ENCODE measurements at regions not wholly inside any gene's neighbourhood (a gene's known extent, or its start where the extent isn't known, plus 50 kb on each side); places are given as distances from the start of the nearest gene placed in this dataset.
A peak's percentile ranks its signal among the peaks of the same experiment; 100 is the strongest.

DNA sequence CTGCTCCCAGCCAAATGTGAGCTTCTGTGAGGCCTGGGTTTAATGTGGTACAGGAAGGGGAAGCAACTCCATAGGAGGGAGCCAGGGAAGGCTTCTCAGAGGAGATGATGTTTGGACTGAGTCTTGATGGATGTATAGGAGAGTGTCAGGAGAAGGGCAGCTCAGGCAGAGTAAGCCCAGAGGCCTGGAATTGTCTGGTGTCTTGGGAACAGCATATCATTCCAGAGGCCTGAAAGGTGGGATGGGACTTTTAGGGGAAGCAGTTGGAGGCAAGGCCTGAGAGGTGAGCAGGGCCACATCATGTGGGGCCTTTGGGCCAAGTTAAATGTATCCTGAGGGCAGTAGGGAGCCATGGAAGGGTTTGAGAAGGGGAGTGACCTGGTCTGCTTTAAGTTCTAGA, 148.6 kb upstream of the WNT4 start:
- H3K27ac Mint-ChIP-seq = no peak overlapping the region
- intact Hi-C loops (cut with micrococcal nuclease) = no loop called here
- peaks cover 4% of the 10 kb centered on the region for H3K27me3 ChIP-seq (ENCODE audit: insufficient read depth, low read length)
- ChIA-PET POLR2A (ENCODE audit: partially characterized antibody) (no interaction called here), CTCF (ENCODE audit: partially characterized antibody) (no interaction called here)
- no peaks in the 10 kb centered on the region for H3K9me3 ChIP-seq (ENCODE audit: control insufficient read depth in 1 of 2, low read length in 2 of 2)
- peaks cover 0 to 7% (median 0%) of the 10 kb centered on the region in 4 donors for H3K4me1 Mint-ChIP-seq
- H3K36me3 ChIP-seq (ENCODE audit: insufficient read depth, low read length) = no peaks in the 10 kb centered on the region
- no peak for DNase-seq
- H3K27me3 Mint-ChIP-seq = peaks cover 24 to 25% of the 10 kb centered on the region in 2 donors
- peaks cover 0 to 4% of the 10 kb centered on the region in 2 donors for H3K36me3 Mint-ChIP-seq
- peak overlapping the region in 1 of 8 donors; percentile 32 for H3K4me3 Mint-ChIP-seq
- H3K27ac ChIP-seq (ENCODE audit: low read depth, low read length) = no peak overlapping the region
- no peaks in the 10 kb centered on the region for H3K4me1 ChIP-seq (ENCODE audit: insufficient read depth, low read length)
- H3K4me3 ChIP-seq (ENCODE audit: low read length in 2 of 2) = no peak overlapping the region
- H3K9me3 Mint-ChIP-seq = peaks cover 0 to 9% (median 2%) of the 10 kb centered on the region in 8 donors

DNA sequence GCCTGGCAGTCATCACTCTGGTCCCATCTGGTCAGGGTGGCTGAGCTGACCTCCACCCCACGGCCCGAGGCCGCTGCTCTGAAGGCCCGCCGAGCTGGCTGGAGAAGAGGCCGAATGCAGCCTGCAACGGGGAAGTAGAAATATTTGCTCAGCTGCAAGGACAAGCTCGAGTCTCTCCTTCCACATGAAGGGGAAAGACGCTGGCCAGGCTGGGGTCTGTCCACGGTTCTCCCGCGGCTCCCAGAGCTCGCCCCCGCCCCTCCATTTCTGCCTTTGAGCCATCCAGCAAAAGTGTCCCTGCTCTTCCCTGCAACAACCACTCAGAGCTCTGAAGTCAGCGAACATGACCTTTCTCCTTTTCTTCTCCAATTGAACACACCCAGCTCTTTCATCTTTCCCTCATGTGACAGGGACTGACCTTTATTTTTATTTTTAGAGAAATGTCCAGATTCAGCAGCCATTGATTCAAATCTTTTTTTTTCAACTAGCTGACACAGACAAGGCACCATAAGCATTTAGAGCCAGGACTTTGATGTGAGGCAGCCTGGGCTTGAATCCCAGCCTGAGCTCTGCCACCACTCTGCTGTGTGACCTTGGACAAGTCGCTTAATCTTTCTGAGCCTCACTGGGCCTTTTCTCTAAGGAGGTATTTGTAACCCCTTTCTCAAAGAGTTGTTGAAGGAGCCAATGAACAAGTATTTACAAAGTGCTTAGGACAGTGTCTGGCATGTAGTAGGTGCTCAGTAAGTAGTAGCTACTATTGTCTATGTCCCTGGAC, 149.3 kb upstream of the WNT4 start:
- H3K4me3 Mint-ChIP-seq = no peak overlapping the region
- ChIA-PET CTCF (ENCODE audit: partially characterized antibody) (no interaction called here), POLR2A (ENCODE audit: partially characterized antibody) (no interaction called here)
- intact Hi-C loops (cut with micrococcal nuclease) = no loop called here
- H3K4me1 Mint-ChIP-seq = peaks cover 0 to 11% (median 0%) of the 10 kb centered on the region in 4 donors
- Histone ChIP-seq H3K9me3 (ENCODE audit: control insufficient read depth in 1 of 2, low read length in 2 of 2) (no peaks in the 10 kb centered on the region), H3K27me3 (ENCODE audit: insufficient read depth, low read length) (peaks cover 9% of the 10 kb centered on the region), H3K27ac (ENCODE audit: low read depth, low read length) (no peak overlapping the region), H3K4me3 (ENCODE audit: low read length in 2 of 2) (no peak overlapping the region), H3K36me3 (ENCODE audit: insufficient read depth, low read length) (no peaks in the 10 kb centered on the region), H3K4me1 (ENCODE audit: insufficient read depth, low read length) (no peaks in the 10 kb centered on the region)
- no peak overlapping the region for H3K27ac Mint-ChIP-seq
- peaks cover 25 to 28% of the 10 kb centered on the region in 2 donors for H3K27me3 Mint-ChIP-seq
- no peak for DNase-seq
- H3K36me3 Mint-ChIP-seq = peaks cover 0 to 4% of the 10 kb centered on the region in 2 donors
- peaks cover 0 to 9% (median 2%) of the 10 kb centered on the region in 8 donors for H3K9me3 Mint-ChIP-seq

DNA sequence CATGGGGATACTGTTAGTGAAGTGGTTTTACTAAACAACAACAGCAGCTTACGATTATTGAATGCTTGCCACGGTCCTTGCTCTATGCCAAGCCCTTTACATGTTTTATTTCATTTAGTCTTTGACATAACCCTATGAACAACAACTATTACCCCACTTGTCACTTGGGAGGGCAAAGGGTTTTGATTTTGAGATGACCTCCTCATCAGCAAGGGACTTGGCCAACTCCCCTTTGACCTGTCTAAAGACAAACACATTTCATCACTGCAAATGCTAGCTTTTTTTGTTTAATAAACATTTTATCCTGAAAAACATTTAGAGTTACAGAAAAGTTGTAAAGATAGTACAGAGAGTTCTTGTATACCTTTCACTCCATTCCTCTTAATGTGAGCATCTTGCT, 152.5 kb upstream of the WNT4 start:
- no peaks in the 10 kb centered on the region for H3K9me3 ChIP-seq (ENCODE audit: control insufficient read depth in 1 of 2, low read length in 2 of 2)
- no peak overlapping the region for H3K27ac ChIP-seq (ENCODE audit: low read depth, low read length)
- no peaks in the 10 kb centered on the region for H3K4me1 ChIP-seq (ENCODE audit: insufficient read depth, low read length)
- Mint-ChIP-seq H3K27ac (no peak overlapping the region), H3K9me3 (peaks cover 0 to 17% (median 3%) of the 10 kb centered on the region in 8 donors), H3K27me3 (peaks cover 32 to 35% of the 10 kb centered on the region in 2 donors), H3K4me1 (peaks cover 0 to 11% (median 0%) of the 10 kb centered on the region in 4 donors), H3K4me3 (no peak overlapping the region), H3K36me3 (peaks cover 0 to 7% of the 10 kb centered on the region in 2 donors)
- peaks cover 17% of the 10 kb centered on the region for H3K27me3 ChIP-seq (ENCODE audit: insufficient read depth, low read length)
- ChIA-PET CTCF (ENCODE audit: partially characterized antibody) (no interaction called here), POLR2A (ENCODE audit: partially characterized antibody) (no interaction called here)
- intact Hi-C loops (cut with micrococcal nuclease) = no loop called here
- H3K4me3 ChIP-seq (ENCODE audit: low read length in 2 of 2) = no peak overlapping the region
- no peaks in the 10 kb centered on the region for H3K36me3 ChIP-seq (ENCODE audit: insufficient read depth, low read length)
- no peak for DNase-seq

DNA sequence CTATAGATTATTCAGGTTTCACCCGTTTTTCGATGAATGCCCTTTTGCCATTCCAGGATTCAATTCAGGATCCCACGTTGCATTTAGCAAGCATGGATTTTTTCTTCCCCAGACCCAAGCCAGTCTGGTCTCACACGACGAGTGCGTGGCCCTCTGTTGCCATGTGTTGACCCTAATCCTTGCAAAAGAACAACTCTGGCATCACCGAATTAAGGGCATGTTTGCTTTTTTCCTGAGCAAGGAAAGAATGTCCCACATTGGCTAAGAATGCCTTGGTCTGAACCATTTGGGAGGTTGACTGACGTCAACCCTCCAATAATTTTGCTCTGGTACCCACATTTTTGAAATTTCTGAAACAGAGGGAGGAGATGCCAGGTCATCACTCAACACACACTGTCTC, 153.0 kb upstream of the WNT4 start:
- no peak overlapping the region for H3K27ac Mint-ChIP-seq
- peaks cover 17% of the 10 kb centered on the region for H3K27me3 ChIP-seq (ENCODE audit: insufficient read depth, low read length)
- no peak overlapping the region for H3K4me3 Mint-ChIP-seq
- H3K4me1 Mint-ChIP-seq = peaks cover 0 to 11% (median 0%) of the 10 kb centered on the region in 4 donors
- H3K27ac ChIP-seq (ENCODE audit: low read depth, low read length) = no peak overlapping the region
- H3K4me3 ChIP-seq (ENCODE audit: low read length in 2 of 2) = no peak overlapping the region
- H3K9me3 ChIP-seq (ENCODE audit: control insufficient read depth in 1 of 2, low read length in 2 of 2) = no peaks in the 10 kb centered on the region
- no peaks in the 10 kb centered on the region for H3K36me3 ChIP-seq (ENCODE audit: insufficient read depth, low read length)
- no peak for DNase-seq
- peaks cover 0 to 20% (median 3%) of the 10 kb centered on the region in 8 donors for H3K9me3 Mint-ChIP-seq
- peaks cover 0 to 7% of the 10 kb centered on the region in 2 donors for H3K36me3 Mint-ChIP-seq
- CTCF ChIA-PET (ENCODE audit: partially characterized antibody) = no interaction called here
- peaks cover 32 to 38% of the 10 kb centered on the region in 2 donors for H3K27me3 Mint-ChIP-seq
- POLR2A ChIA-PET (ENCODE audit: partially characterized antibody) = no interaction called here
- intact Hi-C loops (cut with micrococcal nuclease) = no loop called here
- H3K4me1 ChIP-seq (ENCODE audit: insufficient read depth, low read length) = no peaks in the 10 kb centered on the region

DNA sequence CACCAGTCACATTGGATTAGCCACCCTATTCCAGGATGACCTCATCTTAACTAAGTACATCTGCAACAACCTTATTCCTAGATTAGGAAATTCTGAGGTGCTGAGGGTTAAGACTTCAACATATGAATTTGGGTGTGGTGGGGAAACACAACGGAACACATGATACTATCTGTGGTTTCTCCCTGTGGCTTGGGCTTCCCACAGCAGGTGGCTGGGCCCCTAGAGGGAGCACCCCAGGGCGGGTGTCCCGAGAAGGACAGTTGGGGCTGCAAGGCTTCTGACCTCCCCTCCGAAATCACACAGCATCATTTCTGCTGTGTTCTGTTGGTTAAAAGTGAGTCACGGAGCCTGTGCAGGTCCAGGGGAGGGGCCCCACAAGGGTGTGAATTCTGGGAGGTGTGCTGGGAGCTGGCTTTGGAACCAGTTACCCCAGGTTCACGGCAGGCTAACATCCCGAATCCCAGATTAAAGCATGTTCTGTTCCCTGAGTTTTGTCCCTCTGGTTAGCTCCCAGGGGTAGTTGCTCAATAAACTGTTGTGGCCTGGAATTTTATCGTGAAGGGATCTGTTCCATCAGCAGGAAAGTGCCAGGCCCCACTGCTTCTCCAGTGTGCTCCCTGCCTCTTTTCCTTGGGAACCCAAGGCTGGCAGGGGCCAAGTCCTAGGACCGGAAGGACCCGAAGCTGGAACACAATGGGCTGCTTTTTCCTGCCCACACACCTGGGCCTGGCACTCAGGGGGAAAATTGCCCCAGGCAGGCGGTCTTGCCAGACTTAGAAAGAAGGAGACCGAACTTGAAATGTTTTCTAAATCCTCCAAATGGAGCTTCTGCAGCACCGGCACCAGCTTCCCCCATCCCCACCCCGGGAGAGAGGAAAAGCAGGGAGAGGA, 154.0 kb upstream of the WNT4 start:
- intact Hi-C loops (cut with micrococcal nuclease) = no loop called here
- peaks cover 17% of the 10 kb centered on the region for H3K27me3 ChIP-seq (ENCODE audit: insufficient read depth, low read length)
- ChIA-PET POLR2A (ENCODE audit: partially characterized antibody) (no interaction called here), CTCF (ENCODE audit: partially characterized antibody) (no interaction called here)
- H3K27ac ChIP-seq (ENCODE audit: low read depth, low read length) = no peak overlapping the region
- no peaks in the 10 kb centered on the region for H3K36me3 ChIP-seq (ENCODE audit: insufficient read depth, low read length)
- H3K4me3 ChIP-seq (ENCODE audit: low read length in 2 of 2) = no peak overlapping the region
- H3K4me1 ChIP-seq (ENCODE audit: insufficient read depth, low read length) = no peaks in the 10 kb centered on the region
- H3K27me3 Mint-ChIP-seq = peaks cover 35 to 38% of the 10 kb centered on the region in 2 donors
- H3K9me3 ChIP-seq (ENCODE audit: control insufficient read depth in 1 of 2, low read length in 2 of 2) = no peaks in the 10 kb centered on the region
- H3K4me3 Mint-ChIP-seq = no peak overlapping the region
- peaks cover 0 to 11% (median 0%) of the 10 kb centered on the region in 4 donors for H3K4me1 Mint-ChIP-seq
- H3K9me3 Mint-ChIP-seq = peaks cover 0 to 22% (median 3%) of the 10 kb centered on the region in 8 donors
- H3K36me3 Mint-ChIP-seq = peaks cover under 1 to 7% of the 10 kb centered on the region in 2 donors
- no peak overlapping the region for H3K27ac Mint-ChIP-seq
- DNase-seq = no peak

DNA sequence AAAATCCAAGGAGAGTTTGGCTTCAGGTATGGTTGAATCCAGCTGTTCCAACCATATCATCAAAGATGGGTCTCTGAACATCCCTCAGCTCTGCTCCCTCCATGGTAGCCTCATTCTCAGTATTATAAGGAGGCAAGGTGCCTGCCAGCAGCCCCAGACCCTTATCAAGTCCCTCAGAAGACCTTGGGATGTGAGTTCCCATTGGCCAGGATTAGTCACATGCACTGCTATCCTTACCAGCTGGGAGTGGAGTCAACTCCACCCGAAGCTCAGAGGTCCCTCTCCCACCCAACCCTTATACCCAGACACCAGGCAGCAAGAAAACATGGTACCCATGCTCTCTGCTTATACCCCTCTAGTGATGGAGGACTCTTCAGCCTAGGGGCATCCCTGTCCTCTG, 153.7 kb upstream of the ZBTB40 start:
- H3K4me1 ChIP-seq (ENCODE audit: insufficient read depth, low read length) = no peaks in the 10 kb centered on the region
- peaks cover 2 to 7% of the 10 kb centered on the region in 2 donors for H3K36me3 Mint-ChIP-seq
- H3K27me3 ChIP-seq (ENCODE audit: insufficient read depth, low read length) = peaks cover 17% of the 10 kb centered on the region
- peaks cover 36 to 40% of the 10 kb centered on the region in 2 donors for H3K27me3 Mint-ChIP-seq
- no peak for DNase-seq
- H3K9me3 Mint-ChIP-seq = peaks cover 0 to 30% (median 9%) of the 10 kb centered on the region in 8 donors
- no peak overlapping the region for H3K27ac ChIP-seq (ENCODE audit: low read depth, low read length)
- ChIA-PET POLR2A (ENCODE audit: partially characterized antibody) (no interaction called here), CTCF (ENCODE audit: partially characterized antibody) (no interaction called here)
- intact Hi-C loops (cut with micrococcal nuclease) = no loop called here
- H3K4me3 Mint-ChIP-seq = no peak overlapping the region
- peaks cover 0 to 11% (median 0%) of the 10 kb centered on the region in 4 donors for H3K4me1 Mint-ChIP-seq
- no peaks in the 10 kb centered on the region for H3K9me3 ChIP-seq (ENCODE audit: control insufficient read depth in 1 of 2, low read length in 2 of 2)
- H3K4me3 ChIP-seq (ENCODE audit: low read length in 2 of 2) = no peak overlapping the region
- H3K36me3 ChIP-seq (ENCODE audit: insufficient read depth, low read length) = no peaks in the 10 kb centered on the region
- no peak overlapping the region for H3K27ac Mint-ChIP-seq

DNA sequence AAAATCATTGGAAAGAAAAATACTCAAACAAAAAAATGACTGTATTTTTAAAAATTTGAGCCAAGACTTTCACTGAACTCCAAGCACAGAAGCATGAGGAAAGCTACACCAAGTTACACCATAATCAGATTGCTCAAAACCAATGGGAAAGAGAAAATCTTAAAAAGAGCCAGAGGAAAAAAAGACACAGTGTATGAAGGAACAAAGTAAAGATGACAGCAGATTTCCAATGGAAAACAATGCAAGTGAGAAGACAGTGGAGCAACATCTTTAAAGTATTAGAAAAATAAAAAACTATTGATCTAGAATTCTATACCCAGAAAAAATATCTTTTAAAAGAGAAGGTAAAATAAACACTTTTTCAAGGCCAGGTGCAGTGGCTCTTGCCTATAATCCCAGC, 147.8 kb upstream of the ZBTB40 start:
- Mint-ChIP-seq H3K27ac (no peak overlapping the region), H3K27me3 (peaks cover 31 to 35% of the 10 kb centered on the region in 2 donors), H3K4me1 (no peaks in the 10 kb centered on the region), H3K9me3 (peaks cover 4 to 32% (median 15%) of the 10 kb centered on the region in 8 donors), H3K36me3 (peaks cover 0 to 2% of the 10 kb centered on the region in 2 donors), H3K4me3 (no peak overlapping the region)
- Histone ChIP-seq H3K4me1 (ENCODE audit: insufficient read depth, low read length) (no peaks in the 10 kb centered on the region), H3K27ac (ENCODE audit: low read depth, low read length) (no peak overlapping the region), H3K4me3 (ENCODE audit: low read length in 2 of 2) (no peak overlapping the region), H3K27me3 (ENCODE audit: insufficient read depth, low read length) (no peaks in the 10 kb centered on the region), H3K9me3 (ENCODE audit: control insufficient read depth in 1 of 2, low read length in 2 of 2) (no peaks in the 10 kb centered on the region), H3K36me3 (ENCODE audit: insufficient read depth, low read length) (no peaks in the 10 kb centered on the region)
- DNase-seq = no peak
- ChIA-PET POLR2A (ENCODE audit: partially characterized antibody) (no interaction called here), CTCF (ENCODE audit: partially characterized antibody) (no interaction called here)
- intact Hi-C loops (cut with micrococcal nuclease) = no loop called here

All from CD4-positive, alpha-beta memory T cell (primary cell).